ENCODE measurements at regions not wholly inside any gene's neighbourhood (a gene's known extent, or its start where the extent isn't known, plus 50 kb on each side); places are given as distances from the start of the nearest gene placed in this dataset.
A peak's percentile ranks its signal among the peaks of the same experiment; 100 is the strongest.

DNA sequence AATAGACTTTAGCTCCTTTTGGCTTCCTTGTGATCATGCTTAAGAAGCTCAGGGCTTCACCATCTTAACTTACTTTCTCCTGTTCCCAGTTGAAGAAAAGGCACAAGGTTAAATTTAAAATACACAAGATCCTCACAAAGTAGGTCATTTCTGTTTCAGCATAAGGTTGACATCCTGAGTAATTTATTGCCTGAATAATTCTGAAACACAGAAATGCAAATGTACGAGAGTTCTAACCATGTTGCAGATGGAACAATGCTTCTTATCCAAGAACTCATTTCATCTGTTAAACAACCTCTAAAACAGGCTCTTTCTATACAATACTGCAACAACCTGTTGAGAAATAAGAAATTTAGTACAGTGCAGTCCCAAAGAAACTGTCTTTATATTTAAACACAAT is 395.2 kb downstream of the BCL11A start:
- no peak for DNase-seq (ENCODE audit: low spot score)

- no peak for DNase-seq (ENCODE audit: low spot score)
Measured at GRCh38 chr2:60157283-60157682, 396.2 kb downstream of the BCL11A start.

- no peak for DNase-seq (ENCODE audit: low spot score)
Measured at GRCh38 chr2:60154142-60154541, 399.3 kb downstream of the BCL11A start.

DNA sequence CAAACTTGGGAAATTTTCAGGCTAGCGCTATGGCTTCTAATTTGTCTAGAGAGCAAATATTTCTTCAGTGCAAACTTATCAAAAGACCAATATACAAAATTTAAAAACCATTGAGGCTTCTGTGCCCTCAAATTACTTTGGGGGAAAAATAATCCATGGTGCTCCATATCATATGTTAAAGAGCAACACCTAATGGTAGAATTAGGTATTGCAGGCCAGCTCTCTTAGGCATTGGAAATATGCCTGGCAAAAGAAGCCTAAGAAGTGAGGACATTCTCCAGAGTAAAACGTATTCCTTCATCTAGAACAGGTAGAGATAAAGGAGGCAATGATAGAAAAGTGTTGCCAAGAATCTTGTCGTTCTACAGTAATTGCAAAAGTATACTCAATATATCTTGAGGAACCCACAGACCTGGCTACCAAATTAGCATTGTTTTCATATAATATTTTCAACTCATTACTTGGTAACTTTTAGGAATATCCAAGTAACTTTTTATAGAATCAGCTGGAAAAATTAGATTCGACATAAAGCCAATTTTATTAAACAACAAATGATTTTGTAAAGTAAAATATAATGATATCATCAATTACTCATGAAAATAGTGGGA is 401.1 kb downstream of the BCL11A start:
- DNase-seq (ENCODE audit: low spot score), result peak; percentile 27

- DNase-seq (ENCODE audit: low spot score), result no peak
Measured at GRCh38 chr2:60149176-60149575, 404.3 kb downstream of the BCL11A start.

GRCh38 chr2:60148716-60149115 is 404.7 kb downstream of the BCL11A start:
- DNase-seq (ENCODE audit: low spot score), result no peak

- peak; percentile 6 for DNase-seq (ENCODE audit: low spot score)
Measured at GRCh38 chr2:60140185-60140584, 413.3 kb downstream of the BCL11A start.

GRCh38 chr2:60136913-60137312 is 416.5 kb downstream of the BCL11A start:
- no peak for DNase-seq (ENCODE audit: low spot score)

DNA sequence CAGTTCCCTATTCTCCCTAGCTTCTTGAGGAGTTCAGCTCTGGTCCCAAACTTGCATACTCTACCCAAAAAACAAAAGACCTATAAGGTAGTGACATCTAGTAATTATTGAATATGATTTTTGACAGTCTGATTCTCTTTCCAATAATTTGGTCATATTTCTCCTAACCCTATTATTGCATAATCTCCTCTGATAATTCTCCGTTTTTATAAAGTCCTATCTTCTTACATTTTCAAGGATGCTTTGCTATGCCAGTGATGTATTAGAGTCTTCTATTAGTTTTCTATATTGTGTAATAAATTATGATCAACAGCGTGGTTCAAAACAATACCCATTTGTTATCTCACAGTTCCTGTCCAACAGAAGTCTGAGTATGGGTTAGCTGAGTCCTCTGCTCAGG is 426.3 kb downstream of the BCL11A start:
- no peak for DNase-seq (ENCODE audit: low spot score)

DNA sequence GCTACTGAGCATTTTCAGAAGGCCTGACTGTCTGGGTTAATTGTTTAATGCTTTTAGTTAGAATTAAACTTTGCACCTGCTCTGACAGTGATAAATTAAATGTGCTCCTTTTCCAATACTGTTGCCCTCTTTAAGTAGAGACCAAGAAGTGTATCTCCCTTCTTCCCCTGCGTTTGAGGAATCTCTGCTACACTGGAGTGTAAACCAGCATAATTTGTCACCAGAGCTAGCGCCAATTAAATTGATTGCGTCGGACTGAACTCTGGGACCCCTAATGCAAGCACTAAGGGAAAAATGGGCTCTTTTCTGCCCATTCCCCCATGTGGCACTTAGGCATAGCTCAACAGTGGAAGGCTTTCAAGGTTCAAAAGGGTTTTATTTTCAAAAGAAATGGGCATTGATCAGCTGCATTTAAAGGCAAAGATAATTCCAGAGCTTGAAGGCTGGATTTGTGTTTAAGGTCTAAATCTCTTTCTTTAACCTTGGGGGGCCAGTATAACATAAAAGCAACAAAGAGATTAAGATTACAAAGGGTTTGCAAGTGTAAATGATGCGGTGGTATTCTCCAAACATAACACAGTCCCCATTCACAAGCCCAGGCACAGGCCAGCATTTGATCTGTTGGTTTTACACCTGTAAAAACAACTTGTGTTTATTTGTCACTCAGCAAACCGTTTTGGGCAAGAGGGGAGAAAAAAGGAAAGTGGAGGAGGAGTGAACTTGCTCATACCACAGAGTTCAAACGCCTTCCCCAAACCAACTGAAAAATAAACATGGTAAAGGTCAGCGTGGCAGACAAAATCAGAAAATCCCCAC is 427.6 kb downstream of the BCL11A start:
- DNase-seq (ENCODE audit: low spot score), result no peak

DNA sequence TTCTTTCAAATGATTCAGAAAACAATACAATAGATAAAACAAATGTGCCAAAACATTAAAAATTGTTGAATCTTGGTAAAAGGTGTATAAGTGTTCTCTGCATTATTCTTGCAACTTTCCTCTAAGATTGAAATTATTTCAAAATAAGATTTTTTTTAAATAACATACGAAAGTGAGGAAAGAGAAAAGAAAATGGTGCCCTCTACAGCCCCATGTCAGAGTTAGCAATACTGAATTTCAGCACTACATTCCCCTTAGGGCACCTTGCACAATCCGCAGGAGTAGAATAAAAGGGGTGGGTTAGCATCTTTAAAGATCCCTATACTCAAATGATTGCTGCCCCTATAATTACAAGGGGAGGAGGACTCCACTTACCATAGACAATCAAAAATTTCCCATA is 433.7 kb downstream of the BCL11A start:
- DNase-seq (ENCODE audit: low spot score), result no peak

- no peak for DNase-seq (ENCODE audit: low spot score)
Measured at GRCh38 chr2:60118917-60119316, 434.5 kb downstream of the BCL11A start.

DNA sequence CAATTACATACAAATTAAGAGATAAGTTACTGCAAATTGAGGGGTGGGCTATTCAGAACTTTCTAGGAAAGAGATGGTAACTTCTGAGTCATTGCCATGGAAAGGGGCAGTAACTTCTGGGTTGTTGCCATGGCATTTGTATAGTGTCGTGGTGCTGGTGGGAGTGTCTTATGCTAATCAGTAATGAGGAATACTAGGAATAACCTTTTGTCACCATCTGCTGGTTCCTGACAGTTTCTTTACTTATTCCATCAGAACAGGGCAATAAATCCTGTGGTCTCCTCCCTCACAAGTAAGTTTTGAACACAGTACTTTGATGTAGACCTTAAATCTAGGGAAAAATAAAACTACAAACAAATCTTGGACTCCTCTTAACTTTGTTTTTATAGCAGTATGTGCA is 435.4 kb downstream of the BCL11A start:
- no peak for DNase-seq (ENCODE audit: low spot score)

GRCh38 chr2:60116161-60116875 is 437.1 kb downstream of the BCL11A start:
- DNase-seq (ENCODE audit: low spot score), result no peak

- DNase-seq (ENCODE audit: low spot score), result no peak
Measured at GRCh38 chr2:60109744-60110143, 443.7 kb downstream of the BCL11A start.

DNA sequence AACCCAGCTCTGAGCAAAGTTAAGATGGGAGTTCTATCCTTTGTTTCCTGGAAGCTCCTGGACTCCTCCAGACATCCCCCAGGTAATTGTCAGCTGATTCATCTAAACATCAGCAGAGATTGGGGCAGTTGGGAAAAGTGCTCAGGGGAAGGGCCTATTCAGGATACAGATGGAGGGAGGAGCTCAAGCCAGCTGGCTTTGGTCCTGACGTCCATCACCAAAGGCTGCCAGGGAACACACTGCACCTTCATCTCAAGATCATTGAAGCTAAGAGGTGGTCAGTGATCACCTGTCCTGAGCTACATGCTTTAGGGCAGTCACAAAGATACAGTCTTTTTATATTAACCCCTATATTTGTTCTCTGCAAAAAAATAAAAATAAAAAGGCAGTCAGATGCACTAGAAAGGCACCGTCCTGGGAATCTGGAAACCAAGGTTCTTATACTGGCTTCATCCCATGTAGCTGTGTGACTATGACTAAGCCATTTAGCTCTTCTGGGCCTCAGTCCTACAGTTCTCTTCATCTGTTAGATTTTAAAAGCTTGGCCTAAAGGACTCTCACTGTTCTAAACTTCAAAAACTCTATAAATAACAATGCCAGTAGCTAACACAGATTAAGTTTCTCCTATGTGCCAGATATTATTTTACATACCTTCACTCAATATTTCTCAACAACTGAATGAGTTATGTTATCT is 446.5 kb downstream of the BCL11A start:
- DNase-seq (ENCODE audit: low spot score), result no peak

GRCh38 chr2:60105906-60106305 is 447.5 kb downstream of the BCL11A start:
- DNase-seq (ENCODE audit: low spot score), result no peak

DNA sequence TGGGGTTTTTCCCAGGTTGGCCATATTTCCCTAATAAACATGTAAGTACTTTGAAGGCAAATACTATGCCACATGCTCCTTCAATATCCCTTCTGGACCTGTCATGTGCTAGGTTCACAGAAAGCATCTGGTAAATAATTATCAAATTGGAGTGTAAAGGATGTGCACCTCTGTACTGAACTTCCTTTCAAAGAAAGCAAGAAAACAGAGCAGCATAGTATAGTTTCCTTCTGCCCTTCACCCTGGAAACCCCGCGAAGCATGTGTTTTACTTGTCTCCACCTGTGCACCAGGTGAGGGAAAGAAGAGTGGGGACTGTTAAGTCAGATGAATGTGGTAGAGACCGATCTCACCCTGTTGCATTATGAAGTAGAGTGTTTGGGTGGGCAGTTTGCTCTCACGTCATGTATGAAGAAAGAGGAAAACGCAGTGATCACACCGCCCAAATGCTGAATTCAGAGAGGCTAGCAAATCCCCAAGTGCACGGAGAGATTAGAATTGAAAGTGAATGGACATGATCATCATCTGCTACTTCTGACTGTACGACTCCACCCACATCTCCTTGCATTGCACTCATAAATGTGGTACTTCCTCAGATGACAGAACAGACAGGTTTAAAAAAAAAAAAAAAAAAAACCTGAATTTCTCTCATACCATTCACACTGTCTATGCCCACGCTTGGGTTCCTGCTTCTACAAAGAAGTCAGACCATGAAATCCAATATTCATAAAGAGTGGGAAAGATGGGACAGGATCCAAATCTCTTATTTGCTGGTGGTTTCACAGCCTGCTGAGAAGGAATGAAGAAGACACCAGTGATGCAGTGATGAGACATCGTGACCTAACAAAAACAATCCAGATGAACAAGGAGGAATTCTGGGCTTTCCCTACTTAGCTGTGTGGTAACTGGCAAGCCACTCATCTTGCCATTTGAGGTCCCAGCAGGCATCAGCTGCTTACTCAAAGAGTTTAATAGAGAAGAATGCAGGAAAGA is 448.6 kb downstream of the BCL11A start:
- peak; percentile 43 for DNase-seq (ENCODE audit: low spot score)

DNA sequence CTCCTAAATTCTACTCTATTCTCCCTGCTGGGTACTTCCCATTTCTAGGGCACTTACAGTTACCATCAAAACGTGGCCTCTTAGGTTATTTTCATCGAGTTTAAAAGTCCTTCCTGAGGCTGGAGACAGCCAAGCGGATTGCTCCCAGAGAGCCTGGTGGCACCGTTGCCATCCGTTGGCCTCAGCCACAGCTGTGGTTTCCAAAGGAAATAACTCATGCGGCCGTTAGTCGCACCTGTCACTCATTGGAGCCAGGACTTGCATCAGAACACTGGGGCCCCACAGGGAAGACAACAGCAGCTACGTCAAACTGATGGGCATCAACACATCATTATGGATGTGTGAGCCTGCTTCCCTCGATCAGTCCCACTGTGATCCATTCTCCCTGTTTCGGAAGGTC is 453.4 kb downstream of the BCL11A start:
- no peak for DNase-seq (ENCODE audit: low spot score)

GRCh38 chr2:60098996-60099395 is 454.5 kb downstream of the BCL11A start:
- DNase-seq (ENCODE audit: low spot score), result no peak

GRCh38 chr2:60097298-60097697 is 456.2 kb downstream of the BCL11A start:
- DNase-seq (ENCODE audit: low spot score), result no peak

Data from AG08395 (cell line).